Subcutaneous abdominal adipose tissue (tissue), 5 donors: ENCODE measurements at regions not wholly inside any gene's neighbourhood (a gene's known extent, or its start where the extent isn't known, plus 50 kb on each side); places are given as distances from the start of the nearest gene placed in this dataset.
"Not testable (repeated sequence)": the region's sequence is repeated elsewhere in the genome, so short reads cannot be mapped to it uniquely, and the experiment has no call there.

Experiments used
- H3K27ac ChIP-seq: one replicate; pipeline ENCODE4 v1.7.0; 2013; ENCODE audit warnings: low read depth, mild to moderate bottlenecking, inconsistent platforms, low read length, moderate library complexity
- H3K27me3 ChIP-seq, 5 donors: one replicate each; pipeline ENCODE4 v1.7.0; 2013; ENCODE audit warnings: low read length in 5 of 5, inconsistent platforms in 1 of 5; ENCODE audit not compliant: control insufficient read depth in 5 of 5, insufficient read depth in 4 of 5
- H3K36me3 ChIP-seq, 5 donors: one replicate each; pipeline ENCODE4 v1.7.0; 2013; ENCODE audit warnings: low read length in 5 of 5; ENCODE audit not compliant: control insufficient read depth in 5 of 5, insufficient read depth in 5 of 5
- H3K4me1 ChIP-seq, 5 donors: one replicate each; pipeline ENCODE4 v1.7.0; 2013; ENCODE audit warnings: low read length in 5 of 5, mild to moderate bottlenecking in 3 of 5, moderate library complexity in 1 of 5; ENCODE audit not compliant: control insufficient read depth in 5 of 5, insufficient read depth in 5 of 5
- H3K4me3 ChIP-seq, 5 donors: one replicate each; pipeline ENCODE4 v1.7.0; 2013; ENCODE audit warnings: low read length in 5 of 5, low read depth in 1 of 5
- H3K9ac ChIP-seq, 5 donors: one replicate each; pipeline ENCODE4 v1.7.0; 2013; ENCODE audit warnings: low read length in 5 of 5, mild to moderate bottlenecking in 4 of 5, moderate library complexity in 3 of 5
- H3K9me3 ChIP-seq, 5 donors: one replicate each; pipeline ENCODE4 v1.7.0; 2013; ENCODE audit warnings: low read length in 5 of 5; ENCODE audit not compliant: control insufficient read depth in 5 of 5
- donor health status: healthy.
- donor health status: healthy.
- donor health status: healthy.
- donor health status: healthy.
- donor health status: healthy.

DNA sequence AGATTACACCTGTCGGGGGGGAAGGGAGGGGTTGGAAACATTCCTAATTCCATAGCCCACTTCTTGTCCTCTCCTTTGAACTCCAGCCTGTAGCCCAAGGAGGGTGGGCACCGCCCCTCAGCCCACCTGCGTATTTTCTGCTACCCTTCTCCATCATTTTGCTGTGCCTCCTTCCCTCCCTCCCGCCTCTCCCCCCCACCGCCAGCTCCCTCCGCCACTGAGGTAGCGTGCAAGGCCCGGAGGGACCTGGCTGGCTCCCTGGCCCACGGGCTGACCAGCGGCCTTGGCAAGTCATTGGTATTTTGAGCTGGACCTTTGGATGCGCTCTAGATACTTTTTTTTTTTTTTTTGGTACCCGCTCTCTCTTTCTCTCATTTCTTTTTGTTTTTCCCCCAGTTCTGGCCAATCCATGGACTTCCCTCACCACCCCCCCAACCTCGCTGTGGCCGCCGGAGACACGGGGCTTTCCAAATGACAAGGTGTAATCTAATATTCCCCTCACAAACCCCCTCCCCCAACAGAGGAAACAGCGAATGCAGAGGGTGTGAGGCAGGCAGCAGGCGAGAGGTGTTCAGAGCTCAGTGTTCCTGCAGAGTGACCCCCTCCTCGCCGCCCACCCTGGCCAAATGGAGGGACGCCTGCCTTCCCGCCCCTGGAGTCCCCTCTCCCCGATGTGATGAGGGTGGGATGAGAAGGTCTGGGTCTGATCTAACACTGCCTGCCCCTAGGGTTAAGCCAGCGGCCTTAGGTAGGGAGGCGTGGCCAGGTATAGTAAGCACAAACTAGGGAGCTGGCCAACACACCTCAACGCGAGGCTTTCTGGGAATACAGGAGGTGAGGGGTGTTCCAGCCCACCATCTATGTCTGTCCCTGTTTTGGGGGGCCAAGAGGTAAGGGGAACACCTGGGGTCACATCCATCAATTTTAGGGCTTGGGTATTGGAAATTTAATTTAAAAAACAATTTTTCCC, 89.2 kb downstream of the PTPRS start:
- Histone ChIP-seq H3K36me3 (peaks cover 7 to 41% (median 36%) of the 10 kb centered on the region in 5 donors), H3K4me3 (no peak overlapping the region), H3K4me1 (peaks cover 0 to 11% (median 3%) of the 10 kb centered on the region in 5 donors), H3K9me3 (peaks cover 4 to 19% (median 16%) of the 10 kb centered on the region in 5 donors), H3K27ac (no peak overlapping the region), H3K9ac (no peak overlapping the region), H3K27me3 (no peaks in the 10 kb centered on the region)

DNA sequence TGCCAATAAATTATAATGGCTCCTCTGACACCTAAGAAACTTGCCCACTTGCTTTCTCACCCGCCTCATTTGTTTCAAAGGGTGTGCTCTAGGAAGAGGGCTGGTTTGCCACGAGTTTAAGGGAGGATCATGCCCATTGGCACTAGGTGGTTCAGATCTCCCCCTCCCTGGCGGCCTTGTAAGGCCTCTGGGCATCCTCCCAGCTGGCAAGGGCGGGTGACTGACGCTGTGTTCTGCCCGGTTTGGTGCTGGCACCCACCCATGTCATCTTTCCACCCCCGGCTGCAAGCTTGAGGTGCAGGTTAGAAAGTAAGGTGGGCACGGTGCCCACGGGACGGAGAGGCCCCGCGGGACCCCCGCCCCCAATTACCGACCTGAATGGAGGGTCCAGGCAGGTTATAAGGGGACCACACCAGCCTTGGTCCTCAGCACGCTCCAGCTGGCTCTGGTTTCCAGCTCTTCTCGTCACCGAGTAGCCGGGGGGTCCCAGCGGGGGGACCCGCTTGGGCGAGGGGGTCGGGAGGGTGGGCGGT, 90.4 kb downstream of the PTPRS start:
- peaks cover 0 to 11% (median 3%) of the 10 kb centered on the region in 5 donors for H3K4me1 ChIP-seq
- no peak overlapping the region for H3K4me3 ChIP-seq
- H3K27ac ChIP-seq = no peak overlapping the region
- no peaks in the 10 kb centered on the region for H3K27me3 ChIP-seq
- H3K36me3 ChIP-seq = peaks cover 7 to 36% (median 31%) of the 10 kb centered on the region in 5 donors
- H3K9me3 ChIP-seq = peaks cover 3 to 13% (median 9%) of the 10 kb centered on the region in 5 donors
- H3K9ac ChIP-seq = no peak overlapping the region

DNA sequence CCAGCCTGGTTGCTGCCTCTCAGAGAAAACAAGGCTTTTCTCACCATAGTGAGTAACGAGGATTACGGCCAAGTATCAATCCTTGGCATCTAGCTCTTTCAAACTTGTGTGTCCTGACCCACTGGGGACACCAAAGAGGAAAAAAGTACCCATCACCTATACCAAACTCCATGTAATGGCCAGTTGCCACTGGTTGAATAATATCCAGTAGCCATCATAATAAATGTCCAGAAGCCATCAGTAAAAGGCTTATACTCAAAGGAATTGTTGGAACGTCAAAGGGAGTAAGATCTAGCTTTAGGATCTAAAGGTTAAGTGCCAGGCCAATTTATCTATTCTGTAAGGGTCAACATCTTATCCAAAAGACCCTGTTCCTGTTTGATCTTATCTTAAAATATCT, 91.1 kb downstream of the PTPRS start:
- peaks cover 5 to 30% (median 26%) of the 10 kb centered on the region in 5 donors for H3K36me3 ChIP-seq
- H3K27me3 ChIP-seq = no peaks in the 10 kb centered on the region
- H3K27ac ChIP-seq = no peak overlapping the region
- peaks cover 0 to 6% (median 2%) of the 10 kb centered on the region in 5 donors for H3K9me3 ChIP-seq
- peaks cover 0 to 11% (median 3%) of the 10 kb centered on the region in 5 donors for H3K4me1 ChIP-seq
- H3K4me3 ChIP-seq = no peak overlapping the region
- no peak overlapping the region for H3K9ac ChIP-seq

DNA sequence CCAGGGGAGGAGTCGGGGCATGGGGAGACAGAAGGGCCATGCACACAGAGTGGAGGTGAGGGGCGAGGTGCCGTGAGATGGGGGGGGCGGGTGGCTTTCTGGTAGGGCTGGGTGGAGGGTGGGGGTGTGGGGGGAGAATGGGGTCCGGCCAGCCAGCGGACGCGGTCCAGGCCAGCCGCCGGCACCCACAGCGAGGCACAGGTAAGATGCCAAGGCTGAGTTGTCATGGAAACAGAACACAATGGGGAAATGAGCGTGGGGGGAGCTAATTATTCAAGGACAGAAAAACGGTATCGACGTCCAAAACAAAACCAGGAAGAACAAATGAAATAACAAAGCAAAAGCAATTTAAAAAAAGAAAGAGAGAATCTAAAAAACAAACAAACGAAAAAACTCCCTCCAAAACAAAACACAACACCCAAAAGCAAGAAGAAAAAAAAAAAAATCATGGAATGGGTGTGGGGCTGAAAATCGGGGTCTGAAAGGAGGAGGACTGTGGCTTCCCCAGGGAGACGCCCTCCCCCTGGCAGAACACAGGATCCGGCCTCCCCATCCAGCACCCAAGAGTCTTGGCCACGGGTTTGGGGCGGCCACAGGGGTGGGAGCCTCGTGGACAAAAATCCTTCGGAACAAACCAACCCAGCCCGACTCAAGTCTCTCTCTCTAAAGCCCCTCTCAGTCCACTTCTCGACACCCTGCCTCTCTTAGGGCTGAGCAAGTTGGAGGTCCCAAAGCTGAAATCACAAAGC, 92.5 kb downstream of the PTPRS start:
- Histone ChIP-seq H3K4me1 (peaks cover 0 to 3% (median 0%) of the 10 kb centered on the region in 5 donors), H3K27me3 (no peaks in the 10 kb centered on the region), H3K9me3 (peaks cover 0 to 4% (median 0%) of the 10 kb centered on the region in 5 donors), H3K4me3 (no peak overlapping the region), H3K9ac (no peak overlapping the region), H3K27ac (no peak overlapping the region), H3K36me3 (peaks cover 5 to 41% (median 34%) of the 10 kb centered on the region in 5 donors)

DNA sequence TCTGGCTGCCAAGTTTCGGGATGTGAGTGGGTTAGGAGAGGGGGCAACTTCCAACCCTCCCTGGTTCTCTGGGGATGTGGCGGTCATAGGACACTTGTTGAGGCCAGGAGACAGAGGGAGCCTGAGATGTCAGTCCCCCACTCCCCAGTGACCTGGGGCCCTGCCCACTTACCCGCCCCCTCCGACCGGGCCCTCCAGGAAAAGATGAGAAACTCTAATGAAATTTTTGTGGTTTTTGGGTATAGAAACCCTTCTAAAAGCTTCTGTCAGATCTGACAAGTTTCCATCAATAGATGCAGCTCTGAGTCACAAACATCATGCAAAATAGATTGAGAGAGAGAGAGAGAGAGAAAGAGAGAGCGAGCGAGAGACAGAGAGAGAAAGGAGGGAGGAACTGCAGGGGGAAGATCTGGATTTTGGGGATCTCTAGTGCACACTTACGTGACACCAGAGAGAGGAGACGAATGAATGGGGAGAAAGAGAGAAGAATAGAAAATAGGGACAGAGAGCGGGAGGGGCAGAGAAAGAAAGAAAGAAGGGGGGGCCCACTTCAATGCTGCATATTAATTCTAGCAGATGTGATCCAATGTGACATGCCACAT, 94.0 kb downstream of the PTPRS start:
- Histone ChIP-seq H3K4me3 (no peak overlapping the region), H3K27ac (no peak overlapping the region), H3K27me3 (no peaks in the 10 kb centered on the region), H3K9me3 (peaks cover 0 to 4% (median 0%) of the 10 kb centered on the region in 5 donors), H3K9ac (no peak overlapping the region), H3K4me1 (peaks cover 0 to 2% (median 0%) of the 10 kb centered on the region in 5 donors), H3K36me3 (peaks cover 5 to 46% (median 34%) of the 10 kb centered on the region in 5 donors)

DNA sequence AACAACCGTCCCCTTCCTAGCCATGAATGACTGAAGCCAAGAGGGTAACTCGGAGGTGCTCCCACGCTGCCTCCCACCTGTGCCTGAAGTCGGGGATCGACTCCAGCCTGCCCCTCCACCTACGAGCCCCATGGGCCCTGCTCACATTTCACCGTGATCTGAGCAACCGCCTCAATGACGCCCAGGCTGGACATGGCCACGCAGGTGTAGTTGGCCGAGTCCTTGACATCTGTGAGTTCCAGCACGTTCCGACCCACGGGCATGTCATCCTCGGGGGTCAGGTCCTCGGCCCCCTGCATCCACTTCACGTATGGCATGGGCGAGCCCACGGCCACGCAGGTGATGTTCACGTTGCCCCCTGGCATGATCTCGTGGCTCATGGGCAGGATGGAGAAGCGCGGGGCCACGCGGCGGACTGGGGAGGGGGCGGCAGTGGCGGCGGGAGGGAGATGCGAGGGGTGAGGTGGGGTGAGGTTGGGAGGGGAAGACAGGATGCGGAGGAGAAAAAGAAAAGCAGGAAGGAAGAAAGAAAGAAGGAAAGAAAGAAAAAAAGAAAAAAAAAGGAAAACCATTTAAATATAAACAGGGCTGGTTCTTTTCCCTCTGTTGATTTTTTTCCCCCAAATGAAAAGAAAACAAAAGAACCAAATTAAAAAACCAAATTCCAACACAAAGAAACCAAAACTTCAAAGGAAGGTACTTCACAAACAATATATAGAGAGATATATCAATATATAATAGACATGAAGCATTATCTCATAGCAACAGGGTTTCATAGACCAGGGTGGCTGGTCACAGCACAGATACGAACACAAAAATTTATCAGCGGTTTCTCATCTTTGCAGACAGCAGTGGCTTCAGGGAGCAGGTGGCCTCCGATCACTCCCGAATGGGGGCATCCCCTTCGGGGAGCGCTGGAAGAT, 94.7 kb downstream of the PTPRS start:
- Histone ChIP-seq H3K27me3 (no peaks in the 10 kb centered on the region), H3K9ac (no peak overlapping the region), H3K36me3 (peaks cover 5 to 51% (median 38%) of the 10 kb centered on the region in 5 donors), H3K4me3 (no peak overlapping the region), H3K4me1 (no peaks in the 10 kb centered on the region), H3K27ac (no peak overlapping the region), H3K9me3 (peaks cover 0 to 4% (median 0%) of the 10 kb centered on the region in 5 donors)

DNA sequence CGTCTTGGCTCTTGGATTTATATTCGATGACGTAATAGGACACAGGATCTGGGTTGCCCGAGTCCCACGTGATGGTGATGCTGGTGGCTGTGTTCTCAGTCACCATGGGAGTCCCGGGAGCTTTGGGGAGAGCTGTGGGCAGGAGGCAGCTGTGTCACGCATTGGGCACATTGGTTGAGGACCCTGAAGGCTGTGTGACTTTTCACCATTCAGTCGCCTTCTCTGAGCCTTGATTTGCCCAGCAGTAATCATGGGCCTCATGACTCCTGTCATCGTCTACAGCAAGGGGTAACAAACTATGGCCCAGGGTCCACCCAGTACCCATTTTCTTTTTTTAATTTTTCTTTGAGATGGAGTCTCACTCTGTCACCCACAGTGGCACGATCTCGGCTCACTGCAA, 96.3 kb downstream of the PTPRS start:
- Histone ChIP-seq H3K27me3 (no peaks in the 10 kb centered on the region), H3K4me1 (no peaks in the 10 kb centered on the region), H3K9me3 (no peaks in the 10 kb centered on the region), H3K4me3 (no peak overlapping the region), H3K27ac (no peak overlapping the region), H3K36me3 (peaks cover 2 to 55% (median 39%) of the 10 kb centered on the region in 5 donors), H3K9ac (no peak overlapping the region)

DNA sequence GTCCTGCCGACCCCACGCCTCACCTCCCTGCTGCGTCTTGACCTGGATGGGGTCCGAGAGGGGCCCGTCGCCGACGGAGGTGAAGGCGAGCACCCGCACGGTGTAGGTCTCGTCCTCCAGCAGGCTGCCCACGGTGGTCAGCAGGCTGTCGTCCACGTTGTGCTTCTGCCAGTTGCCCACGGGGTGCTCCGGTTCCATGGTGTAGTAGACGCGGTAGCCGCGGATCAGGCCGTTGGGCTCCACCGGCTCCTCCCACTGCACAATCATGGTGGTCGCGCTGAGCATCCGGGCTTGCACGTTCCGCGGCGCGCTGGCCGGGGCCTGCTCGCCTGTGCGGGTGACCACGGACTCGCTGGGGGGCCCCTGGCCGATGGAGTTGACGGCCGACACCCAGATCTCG, 96.7 kb downstream of the PTPRS start:
- H3K27ac ChIP-seq = no peak overlapping the region
- no peak overlapping the region for H3K4me3 ChIP-seq
- H3K9me3 ChIP-seq = no peaks in the 10 kb centered on the region
- no peaks in the 10 kb centered on the region for H3K4me1 ChIP-seq
- H3K27me3 ChIP-seq = no peaks in the 10 kb centered on the region
- H3K36me3 ChIP-seq = peaks cover 6 to 55% (median 41%) of the 10 kb centered on the region in 5 donors
- H3K9ac ChIP-seq = no peak overlapping the region

DNA sequence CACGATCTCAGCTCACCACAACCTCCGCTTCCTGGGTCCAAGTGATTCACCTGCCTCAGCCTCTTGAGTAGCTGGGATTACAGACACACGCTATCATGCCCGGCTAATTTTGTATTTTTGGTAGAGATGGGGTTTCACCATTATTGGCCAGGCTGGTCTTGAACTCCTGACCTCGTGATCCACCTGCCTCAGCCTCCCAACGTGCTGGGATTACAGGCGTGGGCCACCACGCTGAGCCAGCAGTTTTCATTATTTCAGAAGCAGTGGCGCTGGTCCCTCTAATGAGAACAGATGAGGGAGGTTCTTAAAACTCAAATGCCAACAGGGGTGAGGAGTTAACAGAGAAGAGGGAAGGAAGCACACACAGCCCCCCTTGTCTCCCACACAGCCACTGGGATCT, 98.7 kb downstream of the PTPRS start:
- H3K4me1 ChIP-seq, H3K4me3 ChIP-seq, H3K27ac ChIP-seq, H3K27me3 ChIP-seq, H3K9me3 ChIP-seq: not testable (repeated sequence)
- Histone ChIP-seq H3K36me3 (peaks cover 6 to 62% (median 47%) of the 10 kb centered on the region in 5 donors), H3K9ac (peak overlapping the region in 1 of 5 donors; percentile 36)
